GM18868 (cell line): ENCODE measurements at regions not wholly inside any gene's neighbourhood (a gene's known extent, or its start where the extent isn't known, plus 50 kb on each side); places are given as distances from the start of the nearest gene placed in this dataset.
"Not testable (repeated sequence)": the region's sequence is repeated elsewhere in the genome, so short reads cannot be mapped to it uniquely, and the experiment has no call there.

Source experiments
- ATAC-seq: cut with Tn5 transposase; IDR thresholded peaks from one replicate; pipeline ENCODE4 v1.9.1; 2021; ENCODE audit warnings: mild to moderate bottlenecking, moderate library complexity; ENCODE audit not compliant: unreplicated experiment

DNA sequence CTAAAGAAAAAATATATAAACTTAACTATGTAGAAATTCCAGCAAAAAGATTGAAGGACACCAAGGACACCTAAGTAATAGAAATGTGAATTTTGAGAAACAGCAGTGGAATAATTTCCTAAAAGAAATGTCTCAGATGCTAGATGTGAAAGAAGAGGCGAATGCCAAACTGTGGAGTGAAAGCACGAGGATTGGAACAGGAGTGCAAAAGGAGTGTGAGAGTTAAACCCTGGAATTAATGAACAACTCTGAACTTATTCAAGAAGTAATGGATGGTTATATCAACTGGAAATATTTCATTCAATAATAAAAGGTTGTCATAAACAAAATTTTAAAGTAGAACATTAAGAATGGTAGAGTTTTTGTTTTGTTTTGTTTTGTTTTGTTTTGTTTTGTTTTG lies 78.5 kb upstream of the SGIP1 start:
- no peak for ATAC-seq

DNA sequence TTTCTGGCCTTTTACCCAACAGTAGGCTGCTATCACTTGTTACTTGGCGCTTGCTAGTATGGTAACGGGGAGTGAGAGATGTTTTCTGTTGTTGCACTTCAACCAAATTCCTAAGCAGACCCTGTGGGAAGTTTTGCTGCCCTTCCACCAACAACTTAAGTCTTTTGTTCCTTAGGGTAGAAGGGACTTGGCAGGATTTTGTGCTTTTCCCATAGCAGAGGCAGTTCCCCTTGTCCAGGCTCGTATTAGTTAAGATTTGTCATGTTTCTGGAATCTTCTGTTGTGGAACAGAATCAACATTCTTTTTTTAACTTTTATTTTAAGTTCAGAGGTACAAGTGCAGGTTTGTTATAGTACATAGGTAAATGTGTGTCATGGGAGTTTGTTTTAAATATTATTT lies 73.2 kb upstream of the SGIP1 start:
- no peak for ATAC-seq

DNA sequence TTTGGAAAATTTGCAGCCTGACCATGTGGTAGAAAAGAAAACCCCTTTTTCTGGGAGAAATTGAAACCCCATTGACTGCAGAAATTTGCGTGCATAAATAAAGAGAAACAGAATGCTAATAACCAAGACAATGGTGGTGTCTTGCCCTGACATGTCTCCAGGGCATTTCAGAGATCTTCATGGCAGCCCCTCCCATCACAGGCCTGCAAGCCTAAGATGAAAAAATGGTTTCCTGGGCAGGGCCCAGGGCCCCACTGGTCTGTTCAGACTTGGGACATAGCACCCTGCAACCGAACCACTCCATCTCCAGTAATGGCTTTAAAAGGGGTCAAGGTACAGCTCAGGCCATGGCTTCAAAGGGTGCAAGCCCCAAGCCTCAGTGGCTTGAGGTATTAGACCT lies 71.6 kb upstream of the SGIP1 start:
- ATAC-seq: no peak

DNA sequence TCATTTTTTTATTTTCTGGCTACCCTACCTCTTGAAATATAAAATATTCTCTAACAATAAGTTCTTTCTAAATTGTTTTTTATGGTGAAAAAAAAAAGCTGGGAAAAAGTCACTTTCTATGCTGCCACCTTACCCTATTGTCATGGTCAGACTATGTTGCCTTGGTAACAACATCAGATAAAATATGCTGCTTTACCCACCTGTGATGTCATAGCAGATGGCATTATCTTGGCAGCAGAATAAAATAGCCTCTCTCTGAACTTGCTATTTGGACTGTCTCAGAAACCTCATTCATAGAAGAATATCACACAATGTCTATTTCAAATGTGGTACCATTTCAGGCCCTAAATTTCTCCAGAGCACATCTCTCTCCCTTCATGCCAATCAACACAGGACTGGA lies 69.6 kb upstream of the SGIP1 start:
- no peak for ATAC-seq

DNA sequence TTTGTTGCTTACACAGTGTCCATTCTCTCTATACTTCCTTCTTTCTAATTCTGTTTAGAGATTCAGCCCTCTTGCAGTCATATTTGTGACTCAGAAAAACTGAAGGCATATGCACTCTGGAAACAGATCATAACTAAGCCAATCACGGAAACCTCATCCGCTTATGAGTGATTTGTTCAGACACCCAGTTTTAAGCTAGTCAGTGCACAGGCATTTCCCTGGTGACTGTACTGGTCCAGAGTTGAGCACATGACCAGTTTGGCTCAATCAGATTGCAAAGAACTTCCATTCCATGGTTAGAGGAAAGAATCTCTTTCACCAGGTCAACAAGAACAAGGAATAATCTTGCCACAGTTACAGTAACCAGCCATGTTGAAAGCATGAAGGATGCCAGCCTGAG lies 69.2 kb upstream of the SGIP1 start:
- no peak for ATAC-seq

DNA sequence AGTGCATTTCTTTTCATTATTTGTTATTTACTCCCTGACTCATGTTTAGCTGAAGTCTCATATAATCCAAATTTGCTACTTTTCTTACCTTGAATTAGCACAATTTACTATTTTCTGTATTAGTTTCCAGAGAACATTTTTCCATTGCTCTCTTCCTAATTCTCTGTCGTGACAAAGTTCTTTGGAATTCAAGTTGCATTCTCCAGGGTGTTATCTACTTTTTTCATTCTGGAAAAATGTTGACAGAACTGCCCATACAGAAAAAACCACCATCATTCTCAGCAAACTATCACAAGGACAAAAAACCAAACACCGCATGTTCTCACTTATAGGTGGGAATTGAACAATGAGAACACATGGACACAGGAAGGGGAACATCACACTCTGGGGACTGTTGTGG lies 67.3 kb upstream of the SGIP1 start:
- not testable (repeated sequence) for ATAC-seq

DNA sequence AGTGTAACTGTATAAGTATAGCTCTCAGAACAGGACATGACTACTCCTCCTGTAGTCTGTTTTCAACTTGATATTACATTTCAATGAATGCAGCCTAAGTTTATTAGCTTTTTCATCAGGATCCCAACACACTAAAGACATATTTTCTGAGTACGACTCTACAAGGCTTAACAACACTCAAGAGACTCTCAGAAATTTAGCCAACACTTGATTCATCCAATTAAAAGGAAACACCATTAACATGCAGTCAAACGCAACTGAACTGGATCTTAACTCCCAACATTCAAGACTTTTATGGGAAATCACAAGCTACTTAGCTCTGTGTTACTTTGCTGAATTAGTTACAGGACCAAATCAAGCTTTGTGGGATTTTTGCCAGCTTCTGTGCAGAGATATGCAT lies 65.2 kb upstream of the SGIP1 start:
- ATAC-seq: no peak

DNA sequence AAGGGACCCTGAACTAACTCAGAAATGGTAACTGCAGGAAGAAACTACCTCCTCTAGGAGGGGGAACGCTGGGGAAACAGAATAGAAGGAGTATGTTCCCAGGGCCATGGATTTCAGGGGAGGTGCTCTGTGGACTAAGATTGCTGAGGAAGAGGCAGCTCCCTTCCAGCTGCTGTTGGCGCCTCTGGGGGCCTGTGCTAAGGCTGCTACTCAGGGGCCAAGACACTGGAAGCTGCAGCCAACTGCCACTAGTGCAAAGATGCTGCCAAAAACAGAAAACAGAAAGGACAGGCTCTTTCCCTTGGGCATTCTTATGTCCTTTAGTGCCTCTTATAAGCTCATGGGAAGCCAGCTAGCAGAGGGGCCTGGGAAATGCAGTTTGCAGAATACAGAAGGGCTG lies 58.0 kb upstream of the SGIP1 start:
- ATAC-seq: no peak

DNA sequence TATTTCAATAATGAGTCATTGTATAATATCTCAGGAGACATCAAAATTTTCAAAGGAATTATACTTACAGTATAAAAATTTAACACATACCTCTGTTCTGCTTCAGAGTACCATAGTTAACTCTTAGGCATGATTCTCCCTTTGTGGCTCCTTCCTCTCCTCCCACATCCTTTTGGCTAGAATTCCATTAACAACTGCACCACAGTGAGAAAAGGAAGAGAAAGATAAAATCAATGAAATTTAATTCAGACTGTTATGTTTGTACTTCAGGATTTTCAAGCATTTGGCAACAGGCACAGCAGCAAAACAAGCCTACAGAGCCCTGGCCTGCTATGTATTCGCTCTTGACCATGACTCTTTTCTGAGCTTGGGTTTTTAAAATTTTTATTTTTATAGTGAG lies 57.2 kb upstream of the SGIP1 start:
- ATAC-seq: no peak

DNA sequence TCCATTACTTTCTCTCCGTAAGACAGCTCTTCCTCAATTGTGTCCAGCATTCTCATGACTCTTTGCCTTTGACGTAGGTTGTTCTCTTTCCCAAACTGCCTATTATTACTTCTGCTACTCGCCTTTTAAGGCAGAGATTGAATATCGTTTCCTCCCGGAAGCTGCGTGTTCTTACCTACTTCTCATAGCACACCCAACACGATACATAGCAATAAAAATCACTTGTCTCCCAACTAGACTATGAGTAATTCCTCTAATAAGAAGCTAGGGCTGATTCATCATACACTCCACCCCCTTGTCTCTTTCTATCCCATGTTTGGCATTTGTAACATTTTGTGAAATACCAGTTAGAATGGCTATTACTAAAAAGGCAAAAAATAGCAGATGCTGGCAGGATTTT lies 55.8 kb upstream of the SGIP1 start:
- ATAC-seq: no peak

DNA sequence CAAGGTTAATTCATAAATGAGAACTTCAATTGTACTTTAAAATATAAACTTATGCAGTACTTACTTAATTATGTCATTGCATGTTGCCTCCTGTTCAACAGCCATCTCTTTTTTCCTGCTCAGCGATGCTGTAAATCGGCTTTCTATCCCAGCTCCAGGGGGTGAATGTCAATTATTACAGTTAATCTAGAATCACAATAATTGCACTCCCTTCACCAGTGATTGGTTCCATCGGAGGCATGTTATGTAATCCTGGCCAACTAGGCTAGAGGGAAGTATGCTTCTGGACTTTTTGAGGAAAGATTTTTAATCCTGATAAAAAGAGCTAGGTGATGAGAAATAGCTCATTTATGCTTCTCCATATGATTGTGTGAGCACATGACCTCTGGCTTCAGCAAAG lies 53.8 kb upstream of the SGIP1 start:
- ATAC-seq: no peak

DNA sequence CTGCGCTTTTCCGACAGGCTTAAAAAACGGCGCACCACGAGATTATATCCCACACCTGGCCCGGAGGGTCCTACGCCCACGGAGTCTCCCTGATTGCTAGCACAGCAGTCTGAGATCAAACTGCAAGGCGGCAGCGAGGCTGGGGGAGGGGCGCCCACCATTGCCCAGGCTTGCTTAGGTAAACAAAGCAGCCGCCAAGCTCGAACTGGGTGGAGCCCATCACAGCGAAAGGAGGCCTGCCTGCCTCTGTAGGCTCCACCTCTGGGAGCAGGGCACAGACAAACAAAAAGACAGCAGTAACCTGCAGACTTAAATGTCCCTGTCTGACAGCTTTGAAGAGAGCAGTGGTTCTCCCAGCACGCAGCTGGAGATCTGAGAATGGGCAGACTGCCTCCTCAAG lies 52.7 kb upstream of the SGIP1 start:
- ATAC-seq: not testable (repeated sequence)
